ENCODE measurements at regions not wholly inside any gene's neighbourhood (a gene's known extent, or its start where the extent isn't known, plus 50 kb on each side); places are given as distances from the start of the nearest gene placed in this dataset.

DNA sequence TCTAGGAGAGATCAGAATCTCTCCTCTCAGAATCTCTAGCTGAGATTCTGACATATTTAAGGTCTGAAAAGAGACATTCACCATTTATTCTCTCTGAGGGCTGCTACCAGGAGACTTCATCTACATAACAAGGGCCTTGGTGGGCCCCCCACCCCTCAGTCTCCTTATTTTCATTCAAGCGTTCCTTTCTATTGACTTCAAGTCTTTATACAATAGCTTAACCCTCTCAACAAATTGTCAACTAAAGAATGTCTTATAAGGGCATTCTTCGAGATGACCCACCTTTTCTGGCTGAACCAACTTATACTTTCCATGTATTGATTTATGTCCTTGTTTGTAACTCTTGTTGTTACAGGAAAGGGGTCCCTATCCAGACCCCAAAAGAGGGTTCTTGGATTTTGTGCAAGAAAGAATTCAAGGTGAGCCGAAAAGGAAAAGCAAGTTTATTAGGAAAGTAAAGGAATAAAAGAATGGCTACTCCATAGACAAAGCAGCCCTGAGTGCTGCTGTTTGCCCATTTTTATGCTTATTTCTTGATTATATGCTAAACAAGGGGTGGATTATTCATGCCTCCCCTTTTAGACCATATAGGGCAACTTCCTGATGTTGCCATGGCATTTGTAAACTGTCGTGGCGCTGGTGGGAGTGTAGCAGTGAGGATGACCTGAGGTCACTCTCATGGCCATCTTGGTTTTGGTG lies 209.5 kb upstream of the ALCAM start:
- Mint-ChIP-seq H3K9me3 (peaks cover 3 to 4% of the 10 kb centered on the region in 2 experiments; a peak in 3 of 5 replicates), H3K4me1 (peaks cover 48 to 52% of the 10 kb centered on the region in 2 experiments), H3K4me3 (peak overlapping the region; percentile 43 to 58; a peak in 4 of 5 replicates), H3K27me3 (ENCODE audit: low read depth) (no peaks in the 10 kb centered on the region), H3K27ac (peak overlapping the region; percentile 96 to 99 (median 98)), H3K36me3 (ENCODE audit: insufficient read depth in 1 of 3, low read depth in 3 of 3) (peaks cover 0 to 12% (median 3%) of the 10 kb centered on the region in 3 experiments; a peak in 4 of 7 replicates)
- Histone ChIP-seq H3K56ac (ENCODE audit: insufficient read length, low read depth, low read length) (no peak overlapping the region), H2AFZ (ENCODE audit: low read length) (no peak overlapping the region), H4K8ac (replicated peaks; ENCODE audit: insufficient read length, low read depth, low read length) (no peak overlapping the region), H4K5ac (ENCODE audit: insufficient read length, low read depth, low read length) (no peak overlapping the region), H3K23me2 (ENCODE audit: insufficient read length, low read depth, low read length, poor library complexity, severe bottlenecking) (no peaks in the 10 kb centered on the region), H3K4ac (ENCODE audit: low read depth, low read length) (no peak overlapping the region), H3K27me3 (ENCODE audit: insufficient read depth, low read length) (no peaks in the 10 kb centered on the region), H3K18ac (ENCODE audit: insufficient read length, low read depth, low read length) (no peak overlapping the region), H2AK5ac (ENCODE audit: insufficient read length, low read length) (no peak overlapping the region), H3K23ac (ENCODE audit: insufficient read length, low read depth, low read length) (no peak overlapping the region), H3K27ac (ENCODE audit: insufficient read length, low read depth, low read length) (peak overlapping the region; percentile 61), H3K14ac (ENCODE audit: insufficient read depth, low read length) (no peak overlapping the region), H2BK5ac (ENCODE audit: insufficient read length, low read length) (no peak overlapping the region), H3T11ph (ENCODE audit: low read length) (no peak overlapping the region), H2BK15ac (ENCODE audit: low read depth, low read length) (no peak overlapping the region), H3K4me1 (ENCODE audit: insufficient read depth, low read length) (peaks cover 2% of the 10 kb centered on the region; the same call in 1 of the 2 replicates), H3K9me3 (ENCODE audit: control insufficient read depth, low read depth, low read length) (no peaks in the 10 kb centered on the region), H4K91ac (ENCODE audit: insufficient read length, low read depth, low read length) (no peak overlapping the region), H2BK20ac (ENCODE audit: low read depth, low read length, poor library complexity, severe bottlenecking) (no peak overlapping the region), H3K9ac (ENCODE audit: extremely low read depth, insufficient read length, low read length) (no peak overlapping the region), H4K20me1 (ENCODE audit: control insufficient read depth, insufficient read depth, insufficient read length) (no peaks in the 10 kb centered on the region), H3K79me1 (ENCODE audit: insufficient read depth, low read depth, low read length, poor library complexity, severe bottlenecking) (no peaks in the 10 kb centered on the region), H2BK12ac (ENCODE audit: insufficient read length, low read depth, low read length) (no peak overlapping the region), H3K79me2 (ENCODE audit: insufficient read depth, low read length) (no peaks in the 10 kb centered on the region), H2BK120ac (ENCODE audit: low read depth, low read length, poor library complexity, severe bottlenecking) (no peak overlapping the region), H3K4me2 (ENCODE audit: insufficient read depth, insufficient read length, low read length) (no peak overlapping the region)
- no CpG with 5 or more reads among the region's 5 CpGs for WGBS (ENCODE audit: extremely low coverage, insufficient read length, low lambda C conversion rate)
- TF ChIP-seq CTCF (conservative IDR thresholded peaks at IDR 0.05) = no peak
- DNase-seq = peak; percentile 36
